HG02588 (cell line): ENCODE measurements at regions not wholly inside any gene's neighbourhood (a gene's known extent, or its start where the extent isn't known, plus 50 kb on each side); places are given as distances from the start of the nearest gene placed in this dataset.
"Not testable (repeated sequence)": the region's sequence is repeated elsewhere in the genome, so short reads cannot be mapped to it uniquely, and the experiment has no call there.

Experiments used
- ATAC-seq: cut with Tn5 transposase; IDR thresholded peaks from one replicate; pipeline ENCODE4 v1.9.1; 2021; ENCODE audit warnings: mild to moderate bottlenecking, moderate library complexity; ENCODE audit not compliant: unreplicated experiment

- ATAC-seq: no peak
Observed at GRCh38 chr5:40453689-40454088, 226.0 kb upstream of the PTGER4 start.

GRCh38 chr5:40452874-40453624 lies 226.7 kb upstream of the PTGER4 start:
- ATAC-seq: no peak

- no peak for ATAC-seq
Observed at GRCh38 chr5:40447438-40447837, 232.3 kb upstream of the PTGER4 start.

- ATAC-seq: no peak
Observed at GRCh38 chr5:40446910-40447309, 232.8 kb upstream of the PTGER4 start.

GRCh38 chr5:40442346-40442745 lies 237.4 kb upstream of the PTGER4 start:
- ATAC-seq: peak; percentile 38

- no peak for ATAC-seq
Observed at GRCh38 chr5:40441733-40442132, 238.0 kb upstream of the PTGER4 start.

GRCh38 chr5:40440746-40441145 lies 239.0 kb upstream of the PTGER4 start:
- no peak for ATAC-seq

- not testable (repeated sequence) for ATAC-seq
Observed at GRCh38 chr5:40439103-40439502, 240.6 kb upstream of the PTGER4 start.

GRCh38 chr5:40438646-40439045 lies 241.1 kb upstream of the PTGER4 start:
- ATAC-seq: not testable (repeated sequence)

GRCh38 chr5:40437452-40437861 lies 242.3 kb upstream of the PTGER4 start:
- peak; percentile 63 for ATAC-seq

- peak; percentile 53 for ATAC-seq
Observed at GRCh38 chr5:40436535-40437237, 243.0 kb upstream of the PTGER4 start.

GRCh38 chr5:40435706-40436105 lies 244.0 kb upstream of the PTGER4 start:
- not testable (repeated sequence) for ATAC-seq

- ATAC-seq: no peak
Observed at GRCh38 chr5:40432836-40433235, 246.9 kb upstream of the PTGER4 start.

- ATAC-seq: no peak
Observed at GRCh38 chr5:40431734-40432133, 248.0 kb upstream of the PTGER4 start.

- no peak for ATAC-seq
Observed at GRCh38 chr5:40430101-40430710, 249.5 kb upstream of the PTGER4 start.

GRCh38 chr5:40429258-40430100 lies 250.2 kb upstream of the PTGER4 start:
- ATAC-seq: no peak

- ATAC-seq: no peak
Observed at GRCh38 chr5:40428815-40429214, 250.9 kb upstream of the PTGER4 start.

- peak; percentile 76 for ATAC-seq
Observed at GRCh38 chr5:40428126-40428525, 251.6 kb upstream of the PTGER4 start.

- not testable (repeated sequence) for ATAC-seq
Observed at GRCh38 chr5:40417046-40417810, 262.5 kb upstream of the PTGER4 start.

- ATAC-seq: no peak
Observed at GRCh38 chr5:40416588-40416987, 263.1 kb upstream of the PTGER4 start.
